Uterus (tissue), 3 donors: ENCODE measurements at regions not wholly inside any gene's neighbourhood (a gene's known extent, or its start where the extent isn't known, plus 50 kb on each side); places are given as distances from the start of the nearest gene placed in this dataset.

Source experiments
- DNase-seq, 2 donors: peaks; one replicate each; pipeline ENCODE4 v3.0.0-alpha.2; 2019 to 2020
- H3K27ac ChIP-seq, 2 donors: fragments of 200-600 bp; sonication (generic); 1 replicate in 1 of 2; 2 replicates in 1 of 2; pipeline ENCODE4 v1.5.1; 2016 to 2018
- H3K27me3 ChIP-seq, 2 donors: fragments of 200-600 bp; sonication (generic); one replicate each; pipeline ENCODE4 v1.5.1; 2018 to 2019; ENCODE audit warnings: control low read depth in 1 of 2
- H3K36me3 ChIP-seq, 2 donors: fragments of 200-600 bp; sonication (generic); one replicate each; pipeline ENCODE4 v1.5.1; 2019; ENCODE audit warnings: control low read depth in 1 of 2
- H3K4me1 ChIP-seq, 2 donors: fragments of 200-600 bp; sonication (generic); one replicate each; pipeline ENCODE4 v1.5.1; 2018 to 2019; ENCODE audit warnings: control low read depth in 1 of 2
- H3K4me3 ChIP-seq, 2 donors: fragments of 200-600 bp; sonication (generic); 1 replicate in 1 of 2; 2 replicates in 1 of 2; pipeline ENCODE4 v1.5.1; 2018 to 2019; ENCODE audit warnings: mild to moderate bottlenecking in 1 of 2
- H3K9me3 ChIP-seq, 2 donors: fragments of 200-600 bp; sonication (generic); one replicate each; pipeline ENCODE4 v1.5.1; 2019; ENCODE audit warnings: control low read depth in 1 of 2
- CTCF ChIP-seq, 4 experiments: fragments of 200-600 bp in 2 of 4; fragments of 450-650 bp in 2 of 4; sonication (generic) in 2 of 4; IDR thresholded peaks; one replicate each; pipeline ENCODE4 v1.5.1; 2016 to 2019; ENCODE audit warnings: antibody characterized with exemption in 4 of 4, mild to moderate bottlenecking in 2 of 4, moderate library complexity in 1 of 4
- POLR2A ChIP-seq, 2 donors: fragments of 450-650 bp; IDR thresholded peaks; one replicate each; pipeline ENCODE4 v1.6.1; 2016; ENCODE audit warnings: antibody characterized with exemption in 2 of 2, mild to moderate bottlenecking in 1 of 2, moderate library complexity in 1 of 2
- intact Hi-C: fragments of 100-400 bp; cut with DNase I; formaldehyde crosslinking; loops from one replicate; pipeline ENCODE4 v1.15.1; 2023; ENCODE audit warnings: low total_unique reads
- donor health status: DM: yes; HTN: yes; CAD: no.

- DNase-seq = no peak
- H3K4me1 ChIP-seq = no peaks in the 10 kb centered on the region
- H3K9me3 ChIP-seq = no peaks in the 10 kb centered on the region
- H3K36me3 ChIP-seq = no peaks in the 10 kb centered on the region
- H3K27ac ChIP-seq = no peak overlapping the region
- H3K27me3 ChIP-seq = no peaks in the 10 kb centered on the region
- H3K4me3 ChIP-seq = no peak overlapping the region
- TF ChIP-seq POLR2A (IDR thresholded peaks at IDR 0.05) (no peak), CTCF (IDR thresholded peaks at IDR 0.05) (no peak)
- intact Hi-C loops = no loop called here
Observed at GRCh38 chr4:58191109-58191508, 1080.9 kb upstream of the IGFBP7 start.

GRCh38 chr4:58188316-58188715 lies 1078.1 kb upstream of the IGFBP7 start:
- Histone ChIP-seq H3K27ac (no peak overlapping the region), H3K27me3 (no peaks in the 10 kb centered on the region), H3K4me3 (no peak overlapping the region), H3K9me3 (no peaks in the 10 kb centered on the region), H3K4me1 (no peaks in the 10 kb centered on the region), H3K36me3 (no peaks in the 10 kb centered on the region)
- intact Hi-C loops = no loop called here
- TF ChIP-seq CTCF (IDR thresholded peaks at IDR 0.05) (no peak), POLR2A (IDR thresholded peaks at IDR 0.05) (no peak)
- no peak for DNase-seq

GRCh38 chr4:58175024-58175423 lies 1064.8 kb upstream of the IGFBP7 start:
- TF ChIP-seq CTCF (IDR thresholded peaks at IDR 0.05) = no peak
- TF ChIP-seq POLR2A (IDR thresholded peaks at IDR 0.05) = no peak
- Histone ChIP-seq H3K36me3 (no peaks in the 10 kb centered on the region), H3K27me3 (no peaks in the 10 kb centered on the region), H3K9me3 (no peaks in the 10 kb centered on the region), H3K4me1 (no peaks in the 10 kb centered on the region), H3K4me3 (no peak overlapping the region), H3K27ac (no peak overlapping the region)
- DNase-seq = no peak
- intact Hi-C loops = no loop called here

- TF ChIP-seq CTCF (IDR thresholded peaks at IDR 0.05) (no peak), POLR2A (IDR thresholded peaks at IDR 0.05) (no peak)
- Histone ChIP-seq H3K36me3 (no peaks in the 10 kb centered on the region), H3K4me1 (no peaks in the 10 kb centered on the region), H3K27me3 (no peaks in the 10 kb centered on the region), H3K9me3 (no peaks in the 10 kb centered on the region), H3K27ac (no peak overlapping the region), H3K4me3 (no peak overlapping the region)
- intact Hi-C loops = no loop called here
- DNase-seq = no peak
Observed at GRCh38 chr4:58166490-58166889, 1056.3 kb upstream of the IGFBP7 start.

- no peak for DNase-seq
- H3K4me3 ChIP-seq = no peak overlapping the region
Observed at GRCh38 chr4:58163156-58163555, 1053.0 kb upstream of the IGFBP7 start.

More at GRCh38 chr4:58163156-58163555, 1053.0 kb upstream of the IGFBP7 start:
- H3K27ac ChIP-seq = no peak overlapping the region
- no peaks in the 10 kb centered on the region for H3K4me1 ChIP-seq
- H3K36me3 ChIP-seq = no peaks in the 10 kb centered on the region
- no peaks in the 10 kb centered on the region for H3K27me3 ChIP-seq
- H3K9me3 ChIP-seq = no peaks in the 10 kb centered on the region
- no peak for TF ChIP-seq CTCF (IDR thresholded peaks at IDR 0.05)
- no peak for TF ChIP-seq POLR2A (IDR thresholded peaks at IDR 0.05)
- intact Hi-C loops = no loop called here
